ENCODE measurements at regions not wholly inside any gene's neighbourhood (a gene's known extent, or its start where the extent isn't known, plus 50 kb on each side); places are given as distances from the start of the nearest gene placed in this dataset.

DNA sequence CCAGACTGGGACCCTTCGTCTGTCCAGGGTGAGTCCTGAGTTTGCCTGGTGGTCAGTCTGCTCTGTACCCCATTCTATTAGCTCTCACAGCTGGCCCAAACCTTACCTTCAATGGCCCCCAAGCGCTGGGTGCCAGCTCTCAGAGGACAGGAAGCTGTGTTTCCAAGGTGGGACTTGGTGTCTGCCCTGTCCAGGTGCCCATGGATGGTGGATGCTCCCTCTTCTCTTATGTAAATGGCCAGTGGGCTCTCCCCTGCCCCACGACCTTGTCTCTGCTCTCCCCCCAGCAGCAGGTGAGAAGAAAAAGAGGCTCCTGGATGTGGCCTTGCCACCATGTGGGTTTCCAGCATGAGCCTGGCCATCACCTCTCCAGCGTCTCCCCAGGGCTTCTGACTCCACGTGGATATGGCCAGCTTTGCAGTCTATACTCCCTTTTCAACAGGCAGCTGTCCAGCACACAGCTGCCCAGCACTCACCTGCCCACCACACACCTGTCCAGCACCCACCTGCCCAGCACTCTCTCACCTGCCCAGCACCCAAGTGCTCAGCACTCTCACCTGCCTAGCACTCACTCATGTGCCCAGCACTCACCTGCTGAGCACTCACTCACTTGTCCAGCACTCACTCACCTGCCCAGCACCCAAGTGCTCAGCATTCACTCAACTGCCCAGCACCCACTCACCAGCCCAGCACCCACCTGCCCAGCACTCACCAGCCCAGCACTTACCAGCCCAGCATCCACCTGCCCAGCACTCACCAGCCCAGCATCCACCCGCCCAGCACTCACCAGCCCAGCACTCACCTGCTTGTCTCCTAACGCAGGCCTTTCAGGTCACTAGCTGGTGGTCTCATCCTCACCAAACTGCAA is 136.2 kb upstream of the IRX2 start:
- TF ChIP-seq, protein P1, sequence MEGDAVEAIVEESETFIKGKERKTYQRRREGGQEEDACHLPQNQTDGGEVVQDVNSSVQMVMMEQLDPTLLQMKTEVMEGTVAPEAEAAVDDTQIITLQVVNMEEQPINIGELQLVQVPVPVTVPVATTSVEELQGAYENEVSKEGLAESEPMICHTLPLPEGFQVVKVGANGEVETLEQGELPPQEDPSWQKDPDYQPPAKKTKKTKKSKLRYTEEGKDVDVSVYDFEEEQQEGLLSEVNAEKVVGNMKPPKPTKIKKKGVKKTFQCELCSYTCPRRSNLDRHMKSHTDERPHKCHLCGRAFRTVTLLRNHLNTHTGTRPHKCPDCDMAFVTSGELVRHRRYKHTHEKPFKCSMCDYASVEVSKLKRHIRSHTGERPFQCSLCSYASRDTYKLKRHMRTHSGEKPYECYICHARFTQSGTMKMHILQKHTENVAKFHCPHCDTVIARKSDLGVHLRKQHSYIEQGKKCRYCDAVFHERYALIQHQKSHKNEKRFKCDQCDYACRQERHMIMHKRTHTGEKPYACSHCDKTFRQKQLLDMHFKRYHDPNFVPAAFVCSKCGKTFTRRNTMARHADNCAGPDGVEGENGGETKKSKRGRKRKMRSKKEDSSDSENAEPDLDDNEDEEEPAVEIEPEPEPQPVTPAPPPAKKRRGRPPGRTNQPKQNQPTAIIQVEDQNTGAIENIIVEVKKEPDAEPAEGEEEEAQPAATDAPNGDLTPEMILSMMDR (conservative IDR thresholded peaks at IDR 0.05): no peak
- Mint-ChIP-seq H3K4me1 (ENCODE audit: unreplicated experiment) (peaks cover 4% of the 10 kb centered on the region), H3K9me3 (peaks cover 11% of the 10 kb centered on the region), H3K27ac (no peak overlapping the region), H3K36me3 (peaks cover 4% of the 10 kb centered on the region), H3K27me3 (peaks cover 10% of the 10 kb centered on the region), H3K4me3 (no peak overlapping the region)
- peak; percentile 51 for DNase-seq (ENCODE audit: extremely low spot score, unreplicated experiment)

DNA sequence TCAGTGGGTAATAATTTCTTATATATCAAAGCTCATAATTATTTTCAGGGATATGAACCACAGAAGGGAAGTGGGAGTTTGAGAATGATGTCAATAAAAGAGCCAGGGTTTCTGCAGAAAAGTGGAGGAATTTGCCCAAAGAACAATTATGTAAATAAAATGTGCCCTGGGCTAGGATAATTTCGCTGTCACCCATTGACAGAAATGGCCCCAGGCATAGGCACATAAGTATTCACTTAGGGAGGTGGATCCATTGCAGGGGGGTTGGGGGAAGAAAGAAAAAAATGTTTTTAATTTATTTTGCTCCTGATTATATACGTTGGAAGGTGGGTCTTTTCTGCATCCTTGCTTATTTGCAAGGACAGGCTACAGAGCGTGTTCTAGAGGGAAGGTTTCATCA is 135.1 kb upstream of the IRX2 start:
- no peak for DNase-seq (ENCODE audit: extremely low spot score, unreplicated experiment)
- peaks cover 4% of the 10 kb centered on the region for H3K4me1 Mint-ChIP-seq (ENCODE audit: unreplicated experiment)
- peaks cover 10% of the 10 kb centered on the region for H3K27me3 Mint-ChIP-seq
- H3K36me3 Mint-ChIP-seq: peaks cover 4% of the 10 kb centered on the region
- TF ChIP-seq, protein P1 (conservative IDR thresholded peaks at IDR 0.05): no peak
- no peak overlapping the region for H3K27ac Mint-ChIP-seq
- H3K9me3 Mint-ChIP-seq: peaks cover 14% of the 10 kb centered on the region
- H3K4me3 Mint-ChIP-seq: no peak overlapping the region

DNA sequence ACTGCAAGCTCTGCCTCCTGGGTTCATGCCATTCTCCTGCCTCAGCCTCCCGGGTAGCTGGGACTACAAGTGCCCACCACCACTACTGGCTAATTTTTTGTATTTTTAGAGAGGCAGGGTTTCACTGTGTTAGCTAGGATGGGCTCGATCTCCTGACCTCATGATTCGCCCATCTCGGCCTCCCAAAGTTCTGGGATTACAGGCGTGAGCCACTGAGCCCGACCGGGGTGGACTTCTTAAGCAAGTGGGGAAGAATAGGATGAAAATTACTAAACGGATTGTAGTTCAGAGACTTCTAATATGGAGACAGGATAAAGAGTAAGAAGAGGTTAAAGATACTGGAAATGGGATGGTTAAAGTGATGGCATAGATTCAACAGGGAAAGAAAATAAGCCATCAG is 132.3 kb upstream of the IRX2 start:
- H3K4me3 Mint-ChIP-seq: no peak overlapping the region
- peaks cover 6% of the 10 kb centered on the region for H3K27me3 Mint-ChIP-seq
- no peak for DNase-seq (ENCODE audit: extremely low spot score, unreplicated experiment)
- H3K27ac Mint-ChIP-seq: no peak overlapping the region
- H3K36me3 Mint-ChIP-seq: peaks cover 8% of the 10 kb centered on the region
- TF ChIP-seq, protein P1 (conservative IDR thresholded peaks at IDR 0.05): no peak
- H3K4me1 Mint-ChIP-seq (ENCODE audit: unreplicated experiment): peaks cover 4% of the 10 kb centered on the region
- peaks cover 19% of the 10 kb centered on the region for H3K9me3 Mint-ChIP-seq

GRCh38 chr5:2879701-2880100 is 128.2 kb upstream of the IRX2 start:
- Mint-ChIP-seq H3K27ac (no peak overlapping the region), H3K9me3 (peaks cover 19% of the 10 kb centered on the region), H3K4me1 (ENCODE audit: unreplicated experiment) (no peaks in the 10 kb centered on the region), H3K36me3 (peaks cover 8% of the 10 kb centered on the region), H3K27me3 (no peaks in the 10 kb centered on the region), H3K4me3 (no peak overlapping the region)
- DNase-seq (ENCODE audit: extremely low spot score, unreplicated experiment): no peak
- TF ChIP-seq, protein P1 (conservative IDR thresholded peaks at IDR 0.05): no peak

GRCh38 chr5:2877522-2877921 is 126.0 kb upstream of the IRX2 start:
- Mint-ChIP-seq H3K36me3 (peaks cover 8% of the 10 kb centered on the region), H3K9me3 (peaks cover 17% of the 10 kb centered on the region), H3K27me3 (no peaks in the 10 kb centered on the region), H3K27ac (no peak overlapping the region), H3K4me1 (ENCODE audit: unreplicated experiment) (no peaks in the 10 kb centered on the region), H3K4me3 (no peak overlapping the region)
- no peak for DNase-seq (ENCODE audit: extremely low spot score, unreplicated experiment)
- TF ChIP-seq, protein P1 (conservative IDR thresholded peaks at IDR 0.05): no peak

Data from type B pancreatic cell (in vitro differentiated cells).